HS-5 (cell line): ENCODE measurements at regions not wholly inside any gene's neighbourhood (a gene's known extent, or its start where the extent isn't known, plus 50 kb on each side); places are given as distances from the start of the nearest gene placed in this dataset.

Experiments
- DNase-seq: peaks from one replicate; pipeline ENCODE4 v3.0.0-alpha.2; 2012; ENCODE audit warnings: low read depth

GRCh38 chr2:128450211-128451024, 131.8 kb upstream of the HS6ST1 start:
- DNase-seq, result no peak

GRCh38 chr2:128451084-128452023, 132.7 kb upstream of the HS6ST1 start:
- DNase-seq, result no peak

- no peak for DNase-seq
Measured at GRCh38 chr2:128452024-128452411, 133.3 kb upstream of the HS6ST1 start.

- DNase-seq, result no peak
Measured at GRCh38 chr2:128452536-128453530, 134.2 kb upstream of the HS6ST1 start.

- no peak for DNase-seq
Measured at GRCh38 chr2:128454980-128455720, 136.5 kb upstream of the HS6ST1 start.

- DNase-seq, result no peak
Measured at GRCh38 chr2:128455721-128456050, 137.0 kb upstream of the HS6ST1 start.

GRCh38 chr2:128456281-128456680, 137.6 kb upstream of the HS6ST1 start:
- no peak for DNase-seq

GRCh38 chr2:128457006-128457604, 138.4 kb upstream of the HS6ST1 start:
- DNase-seq, result no peak

GRCh38 chr2:128457716-128458115, 139.0 kb upstream of the HS6ST1 start:
- no peak for DNase-seq

- no peak for DNase-seq
Measured at GRCh38 chr2:128458505-128458904, 139.8 kb upstream of the HS6ST1 start.

GRCh38 chr2:128464456-128464855, 145.8 kb upstream of the HS6ST1 start:
- DNase-seq, result no peak

- no peak for DNase-seq
Measured at GRCh38 chr2:128465246-128466170, 146.8 kb upstream of the HS6ST1 start.

GRCh38 chr2:128466376-128466775, 147.7 kb upstream of the HS6ST1 start:
- no peak for DNase-seq

GRCh38 chr2:128466776-128467175, 148.1 kb upstream of the HS6ST1 start:
- no peak for DNase-seq

- DNase-seq, result no peak
Measured at GRCh38 chr2:128467321-128467969, 148.8 kb upstream of the HS6ST1 start.

GRCh38 chr2:128468186-128468920, 149.7 kb upstream of the HS6ST1 start:
- no peak for DNase-seq

- no peak for DNase-seq
Measured at GRCh38 chr2:128469203-128469602, 150.5 kb upstream of the HS6ST1 start.

GRCh38 chr2:128469875-128470274, 151.2 kb upstream of the HS6ST1 start:
- no peak for DNase-seq
